Neuronal stem cell (in vitro differentiated cells): ENCODE measurements at regions not wholly inside any gene's neighbourhood (a gene's known extent, or its start where the extent isn't known, plus 50 kb on each side); places are given as distances from the start of the nearest gene placed in this dataset.

ENCODE experiments used
- DNase-seq: peaks from one replicate; pipeline ENCODE4 v3.0.0-alpha.2; 2013; ENCODE audit warnings: low spot score
- H2AFZ ChIP-seq: one replicate; pipeline ENCODE4 v1.6.1; 2013; ENCODE audit warnings: mild to moderate bottlenecking, low read length, inconsistent platforms
- H2AK5ac ChIP-seq: 2 replicates; pipeline ENCODE4 v1.6.1; 2013; ENCODE audit warnings: low read depth, mild to moderate bottlenecking, inconsistent platforms, low read length, moderate library complexity, mixed read lengths
- H2BK120ac ChIP-seq: 2 replicates; pipeline ENCODE4 v1.6.1; 2013; ENCODE audit warnings: low read depth, mild to moderate bottlenecking, inconsistent platforms, low read length, moderate library complexity, mixed read lengths
- H2BK12ac ChIP-seq: one replicate; pipeline ENCODE4 v1.6.1; 2013; ENCODE audit warnings: low read length, inconsistent platforms
- H2BK15ac ChIP-seq: 2 replicates; pipeline ENCODE4 v1.6.1; 2013; ENCODE audit warnings: mild to moderate bottlenecking, low read length, inconsistent platforms, mixed read lengths
- H2BK5ac ChIP-seq: one replicate; pipeline ENCODE4 v1.6.1; 2013; ENCODE audit warnings: inconsistent platforms, mild to moderate bottlenecking, low read length, moderate library complexity
- H3K14ac ChIP-seq: one replicate; pipeline ENCODE4 v1.6.1; 2013; ENCODE audit warnings: low read length, inconsistent platforms
- H3K18ac ChIP-seq: 2 replicates; pipeline ENCODE4 v1.6.1; 2013; ENCODE audit warnings: low read length, inconsistent platforms
- H3K23ac ChIP-seq: 2 replicates; pipeline ENCODE4 v1.6.1; 2013; ENCODE audit warnings: low read depth, mild to moderate bottlenecking, mixed read lengths, low read length, inconsistent platforms; ENCODE audit not compliant: poor library complexity
- H3K27ac ChIP-seq: replicated peaks from 3 replicates; pipeline ENCODE4 v1.5.1; 2013; ENCODE audit warnings: low read length, inconsistent platforms
- H3K27me3 ChIP-seq, 3 experiments: 2 replicates each; pipeline ENCODE4 v1.6.1; 2013; ENCODE audit warnings: low read length in 3 of 3, mild to moderate bottlenecking in 2 of 3, inconsistent platforms in 1 of 3, low read depth in 1 of 3, mixed read lengths in 1 of 3, moderate library complexity in 1 of 3; ENCODE audit not compliant: control insufficient read depth in 3 of 3, insufficient read depth in 3 of 3
- H3K36me3 ChIP-seq, 2 donors: replicated peaks in 1 of 2; 2 replicates each; pipeline ENCODE4 v1.6.1; 2013; ENCODE audit warnings: low read length in 2 of 2; ENCODE audit not compliant: control insufficient read depth in 2 of 2, insufficient read depth in 2 of 2
- H3K4ac ChIP-seq: 2 replicates; pipeline ENCODE4 v1.6.1; 2013; ENCODE audit warnings: inconsistent platforms, mild to moderate bottlenecking, low read length, moderate library complexity
- H3K4me1 ChIP-seq, 2 donors: 1 replicate in 1 of 2; 2 replicates in 1 of 2; pipeline ENCODE4 v1.6.1; 2013; ENCODE audit warnings: low read length in 2 of 2, low read depth in 1 of 2; ENCODE audit not compliant: control insufficient read depth in 2 of 2, insufficient read depth in 1 of 2
- H3K4me2 ChIP-seq: one replicate; pipeline ENCODE4 v1.6.1; 2013; ENCODE audit warnings: mild to moderate bottlenecking, low read length, inconsistent platforms; ENCODE audit not compliant: insufficient read depth, poor library complexity, severe bottlenecking
- H3K4me3 ChIP-seq, 2 donors: 2 replicates each; pipeline ENCODE4 v1.5.1; 2013; ENCODE audit warnings: low read length in 2 of 2, mild to moderate bottlenecking in 2 of 2, inconsistent platforms in 1 of 2, moderate library complexity in 1 of 2
- H3K79me1 ChIP-seq: one replicate; pipeline ENCODE4 v1.6.1; 2013; ENCODE audit warnings: low read depth, mild to moderate bottlenecking, inconsistent platforms, low read length, moderate library complexity
- H3K9ac ChIP-seq: one replicate; pipeline ENCODE4 v1.6.1; 2013; ENCODE audit warnings: mild to moderate bottlenecking, low read depth, low read length, inconsistent platforms; ENCODE audit not compliant: poor library complexity
- H3K9me3 ChIP-seq, 2 donors: replicated peaks in 1 of 2; 2 replicates each; pipeline versions ENCODE3 to v1.6.1; 2013; ENCODE audit warnings: low read length in 2 of 2, mild to moderate bottlenecking in 2 of 2, inconsistent platforms in 1 of 2, low read depth in 1 of 2, mixed read lengths in 1 of 2, moderate library complexity in 1 of 2; ENCODE audit not compliant: control insufficient read depth in 2 of 2, insufficient read depth in 1 of 2
- H4K8ac ChIP-seq: one replicate; pipeline ENCODE4 v1.6.1; 2013; ENCODE audit warnings: low read depth, mild to moderate bottlenecking, inconsistent platforms, low read length, moderate library complexity
- H4K91ac ChIP-seq: one replicate; pipeline ENCODE4 v1.6.1; 2013; ENCODE audit warnings: low read length, low read depth, mild to moderate bottlenecking, inconsistent platforms; ENCODE audit not compliant: poor library complexity
- WGBS, 2 donors: extraction: QIAGEN DNeasy Blood & Tissue Kit; methylation state at CpG; one replicate each; pipeline ENCODE4 v1.1.7; 2013; ENCODE audit warnings: missing lambda C conversion rate in 2 of 2, mixed read lengths in 1 of 2; ENCODE audit not compliant: insufficient read length in 2 of 2, insufficient replicate concordance in 1 of 2; ENCODE audit errors: extremely low coverage in 2 of 2; 5-methylcytosine and 5-hydroxymethylcytosine counted together

GRCh38 chr7:119572541-119572940 is 700.4 kb upstream of the KCND2 start:
- no peak for DNase-seq
- Histone ChIP-seq H3K36me3 (no peaks in the 10 kb centered on the region), H2BK120ac (no peak overlapping the region), H3K27ac (no peak overlapping the region), H2BK5ac (no peak overlapping the region), H3K27me3 (no peaks in the 10 kb centered on the region), H4K8ac (no peak overlapping the region), H2BK15ac (no peak overlapping the region), H4K91ac (no peak overlapping the region), H2BK12ac (no peak overlapping the region), H2AFZ (no peak overlapping the region), H2AK5ac (no peak overlapping the region), H3K4me3 (no peak overlapping the region), H3K4me2 (no peak overlapping the region), H3K18ac (peak overlapping the region; percentile 77), H3K4ac (no peak overlapping the region), H3K9me3 (no peaks in the 10 kb centered on the region), H3K23ac (no peak overlapping the region), H3K14ac (no peak overlapping the region), H3K4me1 (no peaks in the 10 kb centered on the region), H3K9ac (no peak overlapping the region), H3K79me1 (no peaks in the 10 kb centered on the region)
- WGBS, 2 donors = no CpG with 5 or more reads among the region's 5 CpGs

GRCh38 chr7:119578116-119578515 is 694.9 kb upstream of the KCND2 start:
- Histone ChIP-seq H3K4ac (no peak overlapping the region), H2AK5ac (no peak overlapping the region), H3K23ac (no peak overlapping the region), H2BK15ac (no peak overlapping the region), H3K9me3 (no peaks in the 10 kb centered on the region), H4K8ac (no peak overlapping the region), H3K9ac (no peak overlapping the region), H3K27me3 (no peaks in the 10 kb centered on the region), H2BK5ac (no peak overlapping the region), H2AFZ (no peak overlapping the region), H3K79me1 (no peaks in the 10 kb centered on the region), H3K18ac (no peak overlapping the region), H2BK12ac (no peak overlapping the region), H3K4me2 (no peak overlapping the region), H3K27ac (no peak overlapping the region), H3K4me3 (no peak overlapping the region), H2BK120ac (no peak overlapping the region), H3K36me3 (no peaks in the 10 kb centered on the region), H4K91ac (no peak overlapping the region), H3K14ac (no peak overlapping the region), H3K4me1 (no peaks in the 10 kb centered on the region)
- WGBS, 2 donors = no CpG with 5 or more reads among the region's 2 CpGs
- DNase-seq = no peak

- Histone ChIP-seq H3K18ac (no peak overlapping the region), H3K23ac (no peak overlapping the region), H2AFZ (no peak overlapping the region), H3K4me1 (peaks cover 0 to 2% of the 10 kb centered on the region in 2 donors), H3K27ac (no peak overlapping the region), H2BK120ac (no peak overlapping the region), H2AK5ac (no peak overlapping the region), H4K91ac (no peak overlapping the region), H3K9me3 (no peaks in the 10 kb centered on the region), H3K79me1 (no peaks in the 10 kb centered on the region), H3K9ac (no peak overlapping the region), H2BK15ac (no peak overlapping the region), H3K36me3 (no peaks in the 10 kb centered on the region), H2BK5ac (no peak overlapping the region), H3K14ac (no peak overlapping the region), H2BK12ac (no peak overlapping the region), H3K27me3 (no peaks in the 10 kb centered on the region), H3K4me2 (no peak overlapping the region), H3K4me3 (no peak overlapping the region), H3K4ac (no peak overlapping the region), H4K8ac (no peak overlapping the region)
- no CpG with 5 or more reads among the region's 4 CpGs for WGBS, 2 donors
- DNase-seq = no peak
Observed at GRCh38 chr7:119594956-119595355, 678.0 kb upstream of the KCND2 start.

GRCh38 chr7:119596651-119597050 is 676.3 kb upstream of the KCND2 start:
- no peaks in the 10 kb centered on the region for H3K9me3 ChIP-seq
- H3K4me3 ChIP-seq = no peak overlapping the region
- H2BK120ac ChIP-seq = no peak overlapping the region
- H4K8ac ChIP-seq = no peak overlapping the region
- H3K18ac ChIP-seq = no peak overlapping the region
- no peak overlapping the region for H2AFZ ChIP-seq
- no peak overlapping the region for H3K4me2 ChIP-seq
- H3K79me1 ChIP-seq = no peaks in the 10 kb centered on the region
- H2BK5ac ChIP-seq = no peak overlapping the region
- no peak overlapping the region for H3K4ac ChIP-seq
- H3K4me1 ChIP-seq = peaks cover 0 to 2% of the 10 kb centered on the region in 2 donors
- H2AK5ac ChIP-seq = no peak overlapping the region
- DNase-seq = no peak
- H3K36me3 ChIP-seq = no peaks in the 10 kb centered on the region
- H3K14ac ChIP-seq = no peak overlapping the region
- H3K27ac ChIP-seq = no peak overlapping the region
- H4K91ac ChIP-seq = no peak overlapping the region
- no peak overlapping the region for H3K23ac ChIP-seq
- WGBS, 2 donors = no CpG with 5 or more reads among the region's 1 CpG
- no peaks in the 10 kb centered on the region for H3K27me3 ChIP-seq
- H3K9ac ChIP-seq = no peak overlapping the region
- no peak overlapping the region for H2BK15ac ChIP-seq
- H2BK12ac ChIP-seq = no peak overlapping the region
